ENCODE measurements at regions not wholly inside any gene's neighbourhood (a gene's known extent, or its start where the extent isn't known, plus 50 kb on each side); places are given as distances from the start of the nearest gene placed in this dataset.
A peak's percentile ranks its signal among the peaks of the same experiment; 100 is the strongest.

GRCh38 chr3:168292296-168292695, 196.6 kb upstream of the GOLIM4 start:
- no peak for DNase-seq (ENCODE audit: low spot score)

- DNase-seq (ENCODE audit: low spot score), result no peak
Measured at GRCh38 chr3:168289471-168290008, 193.8 kb upstream of the GOLIM4 start.

- DNase-seq (ENCODE audit: low spot score), result no peak
Measured at GRCh38 chr3:168288511-168289401, 193.0 kb upstream of the GOLIM4 start.

- no peak for DNase-seq (ENCODE audit: low spot score)
Measured at GRCh38 chr3:168285506-168285905, 189.8 kb upstream of the GOLIM4 start.

GRCh38 chr3:168284728-168285127, 189.0 kb upstream of the GOLIM4 start:
- DNase-seq (ENCODE audit: low spot score), result no peak

GRCh38 chr3:168275662-168276061, 179.9 kb upstream of the GOLIM4 start:
- DNase-seq (ENCODE audit: low spot score), result no peak

- DNase-seq (ENCODE audit: low spot score), result no peak
Measured at GRCh38 chr3:168273917-168274316, 178.2 kb upstream of the GOLIM4 start.

GRCh38 chr3:168273036-168273435, 177.3 kb upstream of the GOLIM4 start:
- no peak for DNase-seq (ENCODE audit: low spot score)

GRCh38 chr3:168272343-168272985, 176.7 kb upstream of the GOLIM4 start:
- no peak for DNase-seq (ENCODE audit: low spot score)

- no peak for DNase-seq (ENCODE audit: low spot score)
Measured at GRCh38 chr3:168271932-168272331, 176.2 kb upstream of the GOLIM4 start.

- no peak for DNase-seq (ENCODE audit: low spot score)
Measured at GRCh38 chr3:168269001-168269400, 173.3 kb upstream of the GOLIM4 start.

- DNase-seq (ENCODE audit: low spot score), result no peak
Measured at GRCh38 chr3:168267179-168267578, 171.5 kb upstream of the GOLIM4 start.

- DNase-seq (ENCODE audit: low spot score), result no peak
Measured at GRCh38 chr3:168266335-168266734, 170.6 kb upstream of the GOLIM4 start.

GRCh38 chr3:168262887-168263286, 167.2 kb upstream of the GOLIM4 start:
- DNase-seq (ENCODE audit: low spot score), result no peak

- no peak for DNase-seq (ENCODE audit: low spot score)
Measured at GRCh38 chr3:168260859-168261258, 165.1 kb upstream of the GOLIM4 start.

GRCh38 chr3:168251371-168251770, 155.6 kb upstream of the GOLIM4 start:
- no peak for DNase-seq (ENCODE audit: low spot score)

GRCh38 chr3:168250415-168250861, 154.7 kb upstream of the GOLIM4 start:
- DNase-seq (ENCODE audit: low spot score), result peak; percentile 31

- DNase-seq (ENCODE audit: low spot score), result peak; percentile 91
Measured at GRCh38 chr3:168249550-168250414, 154.1 kb upstream of the GOLIM4 start.

- DNase-seq (ENCODE audit: low spot score), result no peak
Measured at GRCh38 chr3:168249205-168249549, 153.5 kb upstream of the GOLIM4 start.

GRCh38 chr3:168248383-168249204, 152.9 kb upstream of the GOLIM4 start:
- peak; percentile 68 for DNase-seq (ENCODE audit: low spot score)

- DNase-seq (ENCODE audit: low spot score), result no peak
Measured at GRCh38 chr3:168241156-168241555, 145.4 kb upstream of the GOLIM4 start.
